ENCODE measurements at regions not wholly inside any gene's neighbourhood (a gene's known extent, or its start where the extent isn't known, plus 50 kb on each side); places are given as distances from the start of the nearest gene placed in this dataset.

DNA sequence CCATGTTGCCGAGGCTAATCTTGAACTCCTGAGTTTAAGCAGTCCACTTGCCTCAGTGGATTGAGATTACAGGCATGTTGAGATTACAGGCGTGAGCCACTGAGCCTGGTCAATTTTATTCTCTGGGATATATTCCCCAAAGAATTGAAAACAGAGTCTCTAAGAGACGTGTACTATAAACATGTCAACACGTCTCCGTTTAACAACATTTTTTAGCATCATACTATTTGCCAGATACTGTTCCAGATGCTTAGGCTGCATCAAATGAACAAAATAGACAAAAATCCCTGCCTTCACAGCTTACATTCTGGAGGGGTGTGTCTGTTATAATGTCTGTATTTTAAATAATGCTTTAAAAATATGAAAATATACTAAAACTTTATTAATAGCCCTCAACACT, 54.1 kb upstream of the PRKG1 start:
- TF ChIP-seq, protein P1, sequence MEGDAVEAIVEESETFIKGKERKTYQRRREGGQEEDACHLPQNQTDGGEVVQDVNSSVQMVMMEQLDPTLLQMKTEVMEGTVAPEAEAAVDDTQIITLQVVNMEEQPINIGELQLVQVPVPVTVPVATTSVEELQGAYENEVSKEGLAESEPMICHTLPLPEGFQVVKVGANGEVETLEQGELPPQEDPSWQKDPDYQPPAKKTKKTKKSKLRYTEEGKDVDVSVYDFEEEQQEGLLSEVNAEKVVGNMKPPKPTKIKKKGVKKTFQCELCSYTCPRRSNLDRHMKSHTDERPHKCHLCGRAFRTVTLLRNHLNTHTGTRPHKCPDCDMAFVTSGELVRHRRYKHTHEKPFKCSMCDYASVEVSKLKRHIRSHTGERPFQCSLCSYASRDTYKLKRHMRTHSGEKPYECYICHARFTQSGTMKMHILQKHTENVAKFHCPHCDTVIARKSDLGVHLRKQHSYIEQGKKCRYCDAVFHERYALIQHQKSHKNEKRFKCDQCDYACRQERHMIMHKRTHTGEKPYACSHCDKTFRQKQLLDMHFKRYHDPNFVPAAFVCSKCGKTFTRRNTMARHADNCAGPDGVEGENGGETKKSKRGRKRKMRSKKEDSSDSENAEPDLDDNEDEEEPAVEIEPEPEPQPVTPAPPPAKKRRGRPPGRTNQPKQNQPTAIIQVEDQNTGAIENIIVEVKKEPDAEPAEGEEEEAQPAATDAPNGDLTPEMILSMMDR (IDR thresholded peaks at IDR 0.05; ENCODE audit: insufficient read depth, low read length, poor library complexity, severe bottlenecking), result no peak
- Histone ChIP-seq H3K4me3 (ENCODE audit: low read depth, low read length) (no peak overlapping the region), H3K36me3 (ENCODE audit: control insufficient read depth, insufficient read depth, low read length) (no peaks in the 10 kb centered on the region), H3K27me3 (ENCODE audit: control insufficient read depth, insufficient read depth, low read length) (no peaks in the 10 kb centered on the region)
- no peak for DNase-seq (ENCODE audit: low read depth)

DNA sequence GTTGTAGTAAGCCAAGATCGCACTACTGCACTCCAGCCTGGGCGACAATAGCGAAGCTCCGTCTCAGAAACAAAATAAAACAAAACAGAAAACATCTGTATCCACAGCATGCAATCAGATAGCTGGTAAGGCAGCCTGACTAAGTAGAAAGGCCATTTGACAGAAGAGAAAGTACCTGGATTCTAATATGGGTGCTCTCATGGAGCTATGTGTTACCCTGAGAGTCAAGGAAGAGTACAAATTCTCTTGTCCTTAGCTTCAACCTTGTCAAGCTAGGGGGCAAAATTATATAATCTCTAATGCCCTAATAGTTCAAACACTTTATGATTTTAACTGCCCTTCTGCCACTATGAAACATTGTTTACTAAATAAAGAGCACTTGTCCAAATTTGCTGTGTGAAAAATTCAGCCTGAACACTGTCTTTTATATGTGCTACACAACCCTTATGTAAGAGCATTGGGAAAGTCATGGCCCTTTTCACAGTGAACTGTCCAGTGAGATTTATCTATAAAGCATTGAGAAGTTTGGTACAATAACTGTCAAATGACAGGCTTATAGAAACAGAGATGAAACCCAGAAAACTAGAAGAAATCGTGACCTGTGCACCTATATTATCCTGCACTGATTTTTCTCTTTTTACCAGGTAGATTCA, 51.2 kb upstream of the PRKG1 start:
- Histone ChIP-seq H3K4me3 (ENCODE audit: low read depth, low read length) (no peak overlapping the region), H3K36me3 (ENCODE audit: control insufficient read depth, insufficient read depth, low read length) (no peaks in the 10 kb centered on the region), H3K27me3 (ENCODE audit: control insufficient read depth, insufficient read depth, low read length) (no peaks in the 10 kb centered on the region)
- TF ChIP-seq, protein P1 (IDR thresholded peaks at IDR 0.05; ENCODE audit: insufficient read depth, low read length, poor library complexity, severe bottlenecking), result no peak
- DNase-seq (ENCODE audit: low read depth), result no peak

DNA sequence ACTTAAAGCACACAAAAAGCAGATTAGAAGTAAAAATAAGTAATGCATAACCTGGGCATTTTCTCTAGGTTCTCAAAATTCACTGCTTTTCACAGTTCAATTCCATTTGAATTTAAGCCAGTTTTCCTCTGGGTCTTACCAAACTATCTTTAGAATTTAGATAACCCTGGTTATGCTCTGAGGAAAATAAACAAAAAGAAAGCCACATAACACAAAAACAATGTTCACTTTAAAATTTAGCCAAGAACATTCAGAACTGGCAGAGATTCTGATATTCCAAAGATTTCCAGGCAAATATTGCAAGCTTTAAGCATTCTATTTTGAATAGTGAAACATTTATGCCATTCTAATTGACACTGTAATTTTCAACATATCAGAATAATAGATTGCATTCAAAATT, 50.7 kb upstream of the PRKG1 start:
- no peaks in the 10 kb centered on the region for H3K36me3 ChIP-seq (ENCODE audit: control insufficient read depth, insufficient read depth, low read length)
- TF ChIP-seq, protein P1 (IDR thresholded peaks at IDR 0.05; ENCODE audit: insufficient read depth, low read length, poor library complexity, severe bottlenecking), result no peak
- H3K27me3 ChIP-seq (ENCODE audit: control insufficient read depth, insufficient read depth, low read length), result no peaks in the 10 kb centered on the region
- H3K4me3 ChIP-seq (ENCODE audit: low read depth, low read length), result no peak overlapping the region
- DNase-seq (ENCODE audit: low read depth), result no peak

Measured in kidney epithelial cell (primary cell).